ENCODE measurements at regions not wholly inside any gene's neighbourhood (a gene's known extent, or its start where the extent isn't known, plus 50 kb on each side); places are given as distances from the start of the nearest gene placed in this dataset.
"Not testable (repeated sequence)": the region's sequence is repeated elsewhere in the genome, so short reads cannot be mapped to it uniquely, and the experiment has no call there.

- TF ChIP-seq CTCF (IDR thresholded peaks at IDR 0.05; ENCODE audit: unreplicated experiment), result no peak
- Mint-ChIP-seq H3K27ac (peak overlapping the region; percentile 84), H3K4me3 (no peak overlapping the region), H3K9me3 (peaks cover 38% of the 10 kb centered on the region), H3K4me1 (peaks cover 19% of the 10 kb centered on the region), H3K27me3 (ENCODE audit: low read depth) (no peaks in the 10 kb centered on the region), H3K36me3 (peaks cover 10% of the 10 kb centered on the region)
- no peak for DNase-seq (ENCODE audit: low spot score in 2 of 2, unreplicated experiment in 2 of 2)
Observed at GRCh38 chr11:39542460-39542859, 1917.0 kb downstream of the LRRC4C start.

- H3K27me3 Mint-ChIP-seq (ENCODE audit: low read depth), result no peaks in the 10 kb centered on the region
- no peak for DNase-seq (ENCODE audit: low spot score in 2 of 2, unreplicated experiment in 2 of 2)
- H3K9me3 Mint-ChIP-seq, result peaks cover 42% of the 10 kb centered on the region
- H3K27ac Mint-ChIP-seq, result peak overlapping the region; percentile 84
- peaks cover 19% of the 10 kb centered on the region for H3K4me1 Mint-ChIP-seq
- peaks cover 10% of the 10 kb centered on the region for H3K36me3 Mint-ChIP-seq
- H3K4me3 Mint-ChIP-seq, result no peak overlapping the region
- TF ChIP-seq CTCF (IDR thresholded peaks at IDR 0.05; ENCODE audit: unreplicated experiment), result no peak
Observed at GRCh38 chr11:39541945-39542351, 1917.5 kb downstream of the LRRC4C start.

- peaks cover 68% of the 10 kb centered on the region for H3K9me3 Mint-ChIP-seq
- not testable (repeated sequence) for H3K4me3 Mint-ChIP-seq; DNase-seq (ENCODE audit: low spot score in 2 of 2, unreplicated experiment in 2 of 2); H3K27me3 Mint-ChIP-seq (ENCODE audit: low read depth); H3K4me1 Mint-ChIP-seq; H3K36me3 Mint-ChIP-seq; H3K27ac Mint-ChIP-seq
Observed at GRCh38 chr11:39536323-39536722, 1923.1 kb downstream of the LRRC4C start.
